PC-9 (cell line): ENCODE measurements at regions not wholly inside any gene's neighbourhood (a gene's known extent, or its start where the extent isn't known, plus 50 kb on each side); places are given as distances from the start of the nearest gene placed in this dataset.
A peak's percentile ranks its signal among the peaks of the same experiment; 100 is the strongest.

Experiments used
- BruUV-seq: library from RNA; stranded (reverse); fragments of 400-500 nt; replicated peaks from 2 replicates; lab custom pipeline; 2021; lab: Mats Ljungman, UMichigan
- CTCF ChIA-PET: fragments of 300-600 bp; sonication (Branson Sonifier 250); formaldehyde crosslinking; loops from one replicate; lab custom pipeline; 2022; ENCODE audit warnings: antibody characterized with exemption; lab: Charles Lee
- POLR2A ChIA-PET: fragments of 300-600 bp; sonication (Branson Sonifier 250); formaldehyde crosslinking; loops from one replicate; lab custom pipeline; 2022; ENCODE audit warnings: antibody characterized with exemption; ENCODE audit not compliant: unreplicated experiment; lab: Charles Lee
- DNase-seq, 2 experiments: peaks; one replicate each; pipeline versions ENCODE4 v3.0.0 to v3.0.0-alpha.2; 2015 to 2022; ENCODE audit warnings: mixed read lengths in 1 of 2
- H2AFZ ChIP-seq: fragments of 200-600 bp; sonication (generic); 2 replicates; pipeline ENCODE4 v1.8.1; 2017; ENCODE audit warnings: antibody characterized with exemption
- H3F3A ChIP-seq: fragments of 200-600 bp; sonication (generic); 2 replicates; pipeline ENCODE4 v1.8.1; 2017; ENCODE audit warnings: antibody characterized with exemption, mild to moderate bottlenecking, low read depth; ENCODE audit not compliant: insufficient read depth
- H3K27ac ChIP-seq: fragments of 200-600 bp; sonication (generic); 2 replicates; pipeline ENCODE4 v1.6.1; 2016; ENCODE audit warnings: mixed run types
- H3K27me3 ChIP-seq: fragments of 200-600 bp; sonication (generic); 2 replicates; pipeline ENCODE4 v1.6.1; 2016; ENCODE audit warnings: low read depth, mixed run types; ENCODE audit not compliant: insufficient read depth
- H3K36me3 ChIP-seq: fragments of 200-600 bp; sonication (generic); 2 replicates; pipeline ENCODE4 v1.6.1; 2016; ENCODE audit warnings: low read depth, mixed run types
- H3K4me1 ChIP-seq: fragments of 200-600 bp; sonication (generic); replicated peaks from 2 replicates; pipeline ENCODE4 v1.6.1; 2016; ENCODE audit warnings: mixed run types; ENCODE audit not compliant: insufficient read depth
- H3K4me2 ChIP-seq: fragments of 200-600 bp; sonication (generic); 2 replicates; pipeline ENCODE4 v1.6.1; 2017; ENCODE audit warnings: mixed run types
- H3K4me3 ChIP-seq: fragments of 200-600 bp; sonication (generic); 2 replicates; pipeline ENCODE4 v1.6.1; 2016; ENCODE audit warnings: mixed run types
- H3K79me2 ChIP-seq: fragments of 200-600 bp; sonication (generic); 2 replicates; pipeline ENCODE4 v1.6.1; 2017; ENCODE audit warnings: low read depth, mixed run types
- H3K9me2 ChIP-seq: fragments of 200-600 bp; sonication (generic); 2 replicates; pipeline ENCODE4 v1.8.1; 2017; ENCODE audit warnings: mild to moderate bottlenecking; ENCODE audit not compliant: insufficient read depth
- H3K9me3 ChIP-seq: fragments of 200-600 bp; sonication (generic); 2 replicates; pipeline ENCODE4 v1.8.1; 2016; ENCODE audit warnings: low read depth; ENCODE audit not compliant: insufficient read depth
- H4K20me1 ChIP-seq: fragments of 200-600 bp; sonication (generic); 2 replicates; pipeline ENCODE4 v1.8.1; 2017; ENCODE audit not compliant: insufficient read depth
- CTCF ChIP-seq: fragments of 200-600 bp; sonication (generic); conservative IDR thresholded peaks from 2 replicates; pipeline ENCODE4 v1.6.1; 2017; ENCODE audit warnings: mixed run types, antibody characterized with exemption, mild to moderate bottlenecking, moderate library complexity
- EZH2 ChIP-seq: fragments of 200-600 bp; sonication (generic); IDR thresholded peaks from 2 replicates; pipeline ENCODE4 v1.8.0; 2017; ENCODE audit warnings: antibody characterized with exemption, low read depth
- intact Hi-C: fragments of 100-400 bp; cut with micrococcal nuclease; formaldehyde crosslinking; loops from one replicate; pipeline ENCODE4 v1.10.0; 2022; ENCODE audit not compliant: unreplicated experiment

GRCh38 chr12:105804591-105805265 is 334.0 kb downstream of the NUAK1 start:
- no peaks in the 10 kb centered on the region for H4K20me1 ChIP-seq
- BruUV-seq, result no TSS peak

GRCh38 chr12:105805730-105806399 is 332.9 kb downstream of the NUAK1 start:
- no peaks in the 10 kb centered on the region for H3K79me2 ChIP-seq
- no TSS peak for BruUV-seq
- TF ChIP-seq CTCF, result no peak
- TF ChIP-seq EZH2, result no peak
- no peaks in the 10 kb centered on the region for H3F3A ChIP-seq
- CTCF ChIA-PET, result no interaction called here
- DNase-seq, result peak in 1 of 2 experiments; percentile 63
- no peak overlapping the region for H2AFZ ChIP-seq
- no peak overlapping the region for H3K27ac ChIP-seq
- peaks cover 18% of the 10 kb centered on the region; the same call in 1 of the 2 replicates for H3K4me1 ChIP-seq
- H3K4me2 ChIP-seq, result 0 out of 2 replicates have a peak overlapping the region, but pooled peaks have one; percentile 11
- POLR2A ChIA-PET, result no interaction called here
- 0 out of 2 replicates have a peak, but pooled peaks cover 5% of the 10 kb centered on the region for H3K9me3 ChIP-seq
- no peaks in the 10 kb centered on the region for H4K20me1 ChIP-seq
- no peaks in the 10 kb centered on the region for H3K27me3 ChIP-seq
- H3K36me3 ChIP-seq, result no peaks in the 10 kb centered on the region
- H3K9me2 ChIP-seq, result no peaks in the 10 kb centered on the region
- H3K4me3 ChIP-seq, result no peak overlapping the region
- intact Hi-C loops, result no loop called here

More at GRCh38 chr12:105804591-105805265, 334.0 kb downstream of the NUAK1 start:
- H3K36me3 ChIP-seq, result no peaks in the 10 kb centered on the region
- no peaks in the 10 kb centered on the region for H3K9me2 ChIP-seq
- CTCF ChIA-PET, result no interaction called here
- H3K27me3 ChIP-seq, result no peaks in the 10 kb centered on the region
- no peak overlapping the region for H3K27ac ChIP-seq
- H3K4me3 ChIP-seq, result no peak overlapping the region
- POLR2A ChIA-PET, result no interaction called here
- H3K4me2 ChIP-seq, result no peak overlapping the region
- peaks cover 18% of the 10 kb centered on the region; the same call in 1 of the 2 replicates for H3K4me1 ChIP-seq
- intact Hi-C loops, result no loop called here
- TF ChIP-seq EZH2 (no peak), CTCF (no peak)
- H3K9me3 ChIP-seq, result 0 out of 2 replicates have a peak, but pooled peaks cover 5% of the 10 kb centered on the region
- H3F3A ChIP-seq, result no peaks in the 10 kb centered on the region
- H3K79me2 ChIP-seq, result no peaks in the 10 kb centered on the region
- no peak overlapping the region for H2AFZ ChIP-seq
- no peak for DNase-seq

GRCh38 chr12:105806400-105806770 is 332.4 kb downstream of the NUAK1 start:
- Histone ChIP-seq H3K9me3 (0 out of 2 replicates have a peak, but pooled peaks cover 5% of the 10 kb centered on the region), H3K79me2 (no peaks in the 10 kb centered on the region), H3F3A (no peaks in the 10 kb centered on the region), H2AFZ (no peak overlapping the region), H3K4me1 (peaks cover 18% of the 10 kb centered on the region; the same call in 1 of the 2 replicates), H3K27me3 (no peaks in the 10 kb centered on the region), H3K9me2 (no peaks in the 10 kb centered on the region), H3K4me2 (0 out of 2 replicates have a peak overlapping the region, but pooled peaks have one; percentile 11), H3K4me3 (no peak overlapping the region), H4K20me1 (no peaks in the 10 kb centered on the region), H3K36me3 (no peaks in the 10 kb centered on the region), H3K27ac (no peak overlapping the region)
- BruUV-seq, result no TSS peak
- no peak for DNase-seq
- CTCF ChIA-PET, result no interaction called here
- intact Hi-C loops, result no loop called here
- TF ChIP-seq EZH2 (no peak), CTCF (no peak)
- POLR2A ChIA-PET, result no interaction called here
